AG20443 (cell line): ENCODE measurements at regions not wholly inside any gene's neighbourhood (a gene's known extent, or its start where the extent isn't known, plus 50 kb on each side); places are given as distances from the start of the nearest gene placed in this dataset.

ENCODE experiments used
- DNase-seq: peaks from one replicate; pipeline ENCODE4 v3.0.0; 2012; ENCODE audit warnings: low spot score, mixed read lengths

DNA sequence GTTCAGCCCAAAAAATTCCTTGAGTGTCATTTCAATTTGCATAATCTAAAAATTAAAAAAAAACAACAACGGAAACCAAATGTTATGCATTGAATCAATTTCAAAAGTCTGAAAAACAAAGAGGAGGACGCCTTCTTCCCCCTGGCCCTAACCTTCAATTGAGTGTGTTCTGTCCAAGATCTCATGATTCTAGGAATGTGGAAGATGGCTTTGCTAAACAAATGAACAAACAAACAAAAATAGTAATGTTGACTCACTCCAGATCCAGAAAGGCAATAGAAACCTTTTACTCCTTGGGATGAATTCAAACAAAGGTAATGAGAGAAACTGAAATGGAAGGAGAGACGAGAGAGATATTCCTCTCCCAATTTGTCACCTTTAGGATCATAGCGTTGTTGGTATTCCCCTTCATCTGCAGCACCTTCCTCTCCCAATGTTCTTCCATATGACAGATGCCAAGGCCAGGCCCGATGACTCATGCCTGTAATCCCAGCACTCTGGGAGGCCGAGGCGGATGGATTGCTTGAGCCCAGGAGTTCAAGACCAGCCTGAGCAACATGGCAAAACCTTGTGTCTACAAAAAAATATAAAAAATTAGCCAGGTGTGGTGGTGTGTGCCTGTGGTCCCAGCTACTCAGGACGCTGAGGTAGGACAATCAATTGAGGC is 109.2 kb upstream of the ADGRF1 start:
- DNase-seq, result no peak

DNA sequence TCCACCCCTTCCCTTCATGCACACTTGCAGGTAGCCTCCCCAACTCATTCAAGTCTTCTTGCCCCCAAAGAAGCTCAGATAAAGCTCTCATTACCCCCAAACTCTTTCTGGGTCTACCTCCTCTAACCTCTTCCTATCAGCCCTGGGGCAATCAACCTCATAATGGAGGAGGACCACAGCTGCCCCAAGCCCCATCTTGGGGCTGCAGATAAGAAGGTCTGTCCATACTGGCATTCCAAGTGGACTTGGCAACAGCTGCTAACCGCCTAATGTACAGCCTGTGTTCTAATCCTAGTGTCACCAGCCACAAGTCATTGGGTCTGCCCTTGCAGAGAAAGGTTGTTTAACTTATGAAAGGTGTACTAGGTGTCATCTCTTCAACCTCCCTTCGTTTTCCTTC is 107.4 kb upstream of the ADGRF1 start:
- no peak for DNase-seq

GRCh38 chr6:47149066-47149465 is 106.9 kb upstream of the ADGRF1 start:
- DNase-seq, result no peak

DNA sequence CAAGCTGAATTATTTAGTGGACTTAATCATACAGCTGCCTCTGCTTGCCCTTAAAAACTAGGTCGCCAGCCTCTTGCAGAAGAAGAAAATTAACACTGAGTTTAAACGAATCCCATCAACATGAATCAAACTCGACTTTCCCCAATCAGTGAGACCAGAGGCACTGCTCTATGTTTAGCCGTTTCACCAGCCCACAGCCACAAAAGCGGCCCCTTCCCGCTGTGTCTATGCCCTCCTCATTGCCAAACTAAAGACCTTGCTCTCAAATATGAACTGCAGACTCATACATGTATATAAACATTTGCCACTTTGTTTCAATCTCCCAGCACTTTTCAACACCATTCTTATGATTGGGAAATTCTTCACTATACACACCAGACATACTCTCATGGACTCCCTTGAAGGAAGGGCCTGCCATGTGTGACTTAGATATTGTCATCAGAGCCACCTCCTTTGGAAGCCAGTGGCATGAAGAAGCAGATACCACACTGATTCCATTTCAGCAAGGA is 105.8 kb upstream of the ADGRF1 start:
- DNase-seq, result no peak

- DNase-seq, result no peak
Observed at GRCh38 chr6:47147175-47147727, 105.1 kb upstream of the ADGRF1 start.

DNA sequence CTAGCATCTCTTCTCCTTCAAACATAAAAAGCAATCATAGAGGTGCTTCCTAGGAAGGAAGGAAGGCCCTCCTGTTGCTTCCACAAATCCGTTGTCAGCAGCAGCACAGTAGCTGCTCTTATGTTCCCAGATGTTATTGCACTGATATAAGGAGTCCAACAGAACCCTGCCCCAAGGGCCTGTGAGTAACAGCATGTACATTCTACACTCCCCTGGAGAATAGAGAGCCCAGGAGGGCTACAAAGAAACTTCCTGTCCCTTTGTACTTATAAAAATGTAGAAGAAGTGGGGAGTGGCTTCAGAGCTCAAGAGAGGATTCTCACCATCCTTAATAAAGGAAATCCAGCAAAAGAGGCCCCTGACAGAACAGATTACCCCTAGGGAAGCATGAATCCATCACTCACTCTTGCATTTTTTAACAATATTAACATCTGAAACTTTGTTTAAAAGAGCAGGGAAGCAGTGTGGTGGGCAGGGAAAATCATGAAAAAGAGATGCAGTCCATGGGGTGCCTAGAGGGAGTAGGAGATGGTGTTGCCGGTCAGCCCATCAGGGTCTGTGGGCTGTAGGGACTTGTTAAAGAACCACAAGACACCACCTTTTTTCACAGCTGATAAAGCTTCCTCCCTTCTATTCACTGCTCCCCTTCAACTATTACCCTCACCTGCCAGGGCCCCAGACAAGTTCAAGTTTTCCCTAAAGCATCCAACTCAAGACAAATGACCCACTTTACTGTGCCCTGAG is 104.5 kb upstream of the ADGRF1 start:
- no peak for DNase-seq

DNA sequence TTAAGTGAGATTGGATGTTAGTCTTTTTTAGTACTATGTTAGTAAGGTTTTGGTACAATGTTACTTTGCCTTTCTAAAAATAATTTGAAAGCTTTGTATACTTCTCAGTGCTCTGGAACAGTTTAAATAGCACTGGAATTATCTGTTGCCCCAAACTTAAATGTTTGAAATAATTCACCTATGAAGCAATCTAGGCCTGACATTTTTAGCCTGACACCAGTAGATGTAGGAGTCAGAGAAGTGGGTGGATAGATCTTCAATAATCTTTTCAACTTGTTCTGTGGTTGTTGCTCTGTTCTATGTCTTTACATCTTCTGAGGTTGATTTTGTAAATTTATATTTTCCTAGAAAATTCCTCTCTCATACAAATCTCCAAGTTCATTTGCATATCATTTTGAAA is 103.1 kb upstream of the ADGRF1 start:
- DNase-seq, result no peak

DNA sequence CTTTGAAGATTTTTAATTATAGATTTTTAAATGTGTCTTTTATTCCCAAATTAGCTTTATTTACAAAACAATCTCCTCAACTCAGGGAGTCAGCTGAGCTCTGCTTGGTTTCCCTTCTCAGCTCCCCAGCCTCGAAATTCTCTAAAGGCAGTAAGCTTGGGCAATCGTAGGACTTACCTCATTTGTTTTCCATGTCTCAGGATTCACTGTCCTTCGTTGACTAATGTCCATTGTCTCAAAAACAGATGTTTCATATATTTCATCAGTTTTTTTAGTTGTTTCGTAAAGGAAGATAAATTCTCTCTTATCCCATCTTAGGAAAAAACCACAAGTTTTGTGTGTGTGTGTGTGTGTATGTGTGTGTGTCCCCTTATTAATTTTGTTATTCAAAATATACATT is 102.2 kb upstream of the ADGRF1 start:
- DNase-seq, result peak; percentile 73

GRCh38 chr6:47141963-47142362 is 99.8 kb upstream of the ADGRF1 start:
- DNase-seq, result no peak

DNA sequence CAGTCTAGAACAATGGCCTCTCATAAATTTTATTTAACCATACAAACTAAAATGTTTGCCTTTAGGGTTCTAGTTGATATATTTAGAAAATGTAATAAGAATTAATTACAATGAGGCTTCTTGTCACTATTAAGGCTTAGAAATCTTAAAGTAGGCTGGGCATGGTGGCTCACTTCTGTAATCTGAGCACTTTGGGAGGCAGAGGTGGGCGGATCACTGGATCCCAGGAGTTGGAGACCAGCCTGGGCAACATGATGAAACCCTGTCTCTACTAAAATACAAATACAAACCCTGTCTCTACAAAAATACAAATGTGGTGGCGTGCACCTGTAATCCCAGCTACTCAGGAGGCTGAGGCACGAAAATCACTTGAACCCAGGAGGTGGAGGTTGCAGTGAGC is 99.0 kb upstream of the ADGRF1 start:
- no peak for DNase-seq

- DNase-seq, result no peak
Observed at GRCh38 chr6:47138046-47138445, 95.9 kb upstream of the ADGRF1 start.

GRCh38 chr6:47137073-47137472 is 94.9 kb upstream of the ADGRF1 start:
- DNase-seq, result no peak

DNA sequence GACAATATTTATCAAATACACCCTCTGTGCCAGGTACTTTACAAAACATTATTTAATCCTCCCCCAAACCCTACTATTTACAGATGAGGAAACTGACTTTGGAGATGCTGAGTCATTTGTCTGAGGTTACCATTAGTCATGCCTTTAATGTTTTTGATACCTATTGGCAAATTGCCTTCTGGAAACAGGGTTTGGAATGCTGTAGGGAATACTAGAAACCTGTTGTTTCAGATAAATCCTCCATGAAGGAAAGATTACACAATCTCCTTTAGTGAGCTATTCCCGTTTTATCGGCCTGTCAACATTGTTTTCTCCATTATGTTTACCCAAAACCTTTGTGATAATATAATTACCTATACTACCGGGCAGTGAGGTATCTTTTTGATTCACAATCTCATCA is 93.6 kb upstream of the ADGRF1 start:
- peak; percentile 27 for DNase-seq

- DNase-seq, result peak; percentile 23
Observed at GRCh38 chr6:47134476-47135189, 92.5 kb upstream of the ADGRF1 start.

GRCh38 chr6:47133230-47134000 is 91.3 kb upstream of the ADGRF1 start:
- DNase-seq, result no peak

DNA sequence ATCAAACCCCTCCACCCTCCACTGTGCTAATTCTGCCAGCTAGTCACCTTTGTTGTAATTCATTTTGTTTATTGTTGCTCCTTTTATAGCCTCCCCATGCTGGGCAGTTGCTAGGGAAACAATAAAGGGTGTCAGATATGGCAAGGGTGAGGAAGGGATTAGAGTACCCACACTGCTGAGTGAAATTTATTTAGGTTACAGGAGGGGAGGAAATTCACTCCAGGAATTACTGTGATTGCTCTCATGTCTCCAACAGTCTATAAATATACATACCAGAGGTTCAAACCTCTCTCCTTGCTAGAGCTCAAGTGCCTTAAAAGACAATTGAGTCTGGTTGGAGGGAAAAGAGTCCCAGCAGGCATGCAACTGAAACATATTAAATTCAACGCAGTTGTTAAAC is 90.6 kb upstream of the ADGRF1 start:
- DNase-seq, result no peak

DNA sequence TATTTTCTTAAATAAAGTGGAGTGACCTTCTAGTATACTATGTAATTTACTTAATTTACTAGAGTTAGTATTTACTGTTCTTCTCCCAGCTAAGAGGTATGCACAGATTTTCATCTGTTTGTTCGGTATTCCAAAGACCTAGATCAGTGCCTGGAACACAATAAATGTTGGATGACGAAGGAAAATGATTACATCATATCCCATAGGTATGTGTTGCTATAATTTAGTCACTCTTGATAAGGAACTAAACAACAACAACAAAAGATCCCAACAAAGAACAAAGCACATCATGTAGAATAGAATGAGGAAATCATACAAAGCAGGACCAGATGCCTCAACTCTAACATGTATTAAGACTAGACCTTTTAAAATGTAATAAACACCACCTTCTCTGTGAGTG is 89.6 kb upstream of the ADGRF1 start:
- DNase-seq, result no peak

GRCh38 chr6:47130086-47130485 is 88.0 kb upstream of the ADGRF1 start:
- DNase-seq, result no peak

GRCh38 chr6:47129129-47129528 is 87.0 kb upstream of the ADGRF1 start:
- DNase-seq, result no peak

- no peak for DNase-seq
Observed at GRCh38 chr6:47126647-47127391, 84.7 kb upstream of the ADGRF1 start.

GRCh38 chr6:47118611-47119010 is 76.5 kb upstream of the ADGRF1 start:
- DNase-seq, result no peak
